IPS DF 4.7 (cell line): ENCODE measurements at regions not wholly inside any gene's neighbourhood (a gene's known extent, or its start where the extent isn't known, plus 50 kb on each side); places are given as distances from the start of the nearest gene placed in this dataset.

Source experiments
- DNase-seq: peaks from one replicate; pipeline ENCODE4 v3.0.0-alpha.2; 2013; ENCODE audit warnings: low spot score; ENCODE audit errors: extremely low read depth

- DNase-seq, result no peak
Observed at GRCh38 chr2:217051416-217051815, 191.6 kb upstream of the TNP1 start.

GRCh38 chr2:217049956-217050355 lies 190.1 kb upstream of the TNP1 start:
- DNase-seq, result no peak

DNA sequence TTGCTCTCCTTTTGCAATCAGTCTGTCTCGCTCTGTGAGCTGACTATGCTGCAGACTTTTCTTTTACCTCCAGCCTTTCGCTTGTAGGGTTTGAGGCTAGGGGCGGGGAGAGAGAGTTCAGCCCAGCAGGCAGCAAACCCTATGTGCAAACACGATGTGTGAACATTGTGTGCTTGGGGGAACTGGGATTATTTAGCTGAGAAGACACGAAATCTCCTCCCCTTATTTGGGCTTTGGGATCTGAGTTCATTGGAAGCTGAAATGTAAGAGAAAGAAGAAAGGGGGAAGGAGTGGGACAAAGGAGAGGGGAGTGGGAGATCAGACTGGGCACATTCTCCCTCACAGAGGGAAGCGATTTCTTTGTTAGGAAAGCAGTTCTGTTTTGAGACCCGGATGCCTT lies 189.6 kb upstream of the TNP1 start:
- no peak for DNase-seq

DNA sequence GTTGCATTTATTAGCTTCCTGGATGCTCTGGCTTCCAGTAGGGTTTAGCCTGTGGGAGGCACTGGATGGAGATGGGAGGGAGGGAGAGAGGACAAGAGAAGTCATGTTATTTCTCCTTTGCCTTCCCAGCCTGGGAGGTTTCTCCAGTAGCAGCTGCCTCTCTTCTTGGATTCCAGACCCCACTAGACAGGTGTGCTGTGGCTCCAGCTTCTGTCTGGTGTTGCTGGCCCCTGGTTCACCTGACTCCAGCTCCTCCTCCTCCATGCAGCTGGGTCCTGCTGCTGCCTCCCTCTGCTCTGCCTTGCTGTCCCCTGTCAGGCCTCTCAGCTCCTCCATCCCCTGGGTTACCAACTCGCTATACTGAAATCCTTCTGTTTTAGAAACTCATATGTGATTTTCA lies 188.9 kb upstream of the TNP1 start:
- no peak for DNase-seq

DNA sequence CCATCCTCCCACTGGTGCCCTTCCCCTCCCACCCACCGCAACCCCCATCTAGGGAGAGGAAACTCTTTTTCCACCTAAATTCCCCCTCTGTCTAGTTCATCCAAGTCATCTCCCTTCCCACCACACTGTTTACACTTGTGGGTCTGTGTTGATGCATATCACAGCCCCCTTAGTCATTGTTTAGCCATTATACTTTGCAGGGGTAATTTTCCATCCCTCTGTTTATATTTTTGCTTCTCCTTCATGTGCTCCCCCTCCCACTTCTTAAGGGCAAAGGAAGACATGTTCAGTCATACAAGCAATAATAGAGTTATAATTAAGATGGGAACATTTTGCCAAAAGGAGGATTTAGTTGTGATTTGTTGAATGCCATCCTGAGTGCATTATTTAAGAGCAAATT lies 187.8 kb upstream of the TNP1 start:
- no peak for DNase-seq

DNA sequence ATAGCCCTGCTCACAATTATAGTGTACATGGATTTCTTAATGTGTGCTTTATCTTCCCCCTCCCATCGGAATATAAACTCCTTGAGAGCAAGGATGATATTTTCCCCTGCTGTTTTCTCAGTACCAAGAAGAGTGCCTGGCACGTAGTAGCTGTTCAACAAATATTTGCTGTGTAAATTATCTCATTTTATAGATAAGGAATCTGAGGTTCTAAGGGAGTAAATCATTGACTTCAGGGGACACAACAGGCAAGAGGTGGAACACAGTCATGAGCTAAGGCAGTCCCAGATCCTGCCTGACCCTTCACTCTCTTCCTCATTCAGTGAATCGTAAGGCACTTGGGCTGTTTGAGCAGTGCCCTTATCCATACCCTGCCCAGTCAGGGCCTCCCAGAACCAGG lies 187.3 kb upstream of the TNP1 start:
- DNase-seq, result no peak

DNA sequence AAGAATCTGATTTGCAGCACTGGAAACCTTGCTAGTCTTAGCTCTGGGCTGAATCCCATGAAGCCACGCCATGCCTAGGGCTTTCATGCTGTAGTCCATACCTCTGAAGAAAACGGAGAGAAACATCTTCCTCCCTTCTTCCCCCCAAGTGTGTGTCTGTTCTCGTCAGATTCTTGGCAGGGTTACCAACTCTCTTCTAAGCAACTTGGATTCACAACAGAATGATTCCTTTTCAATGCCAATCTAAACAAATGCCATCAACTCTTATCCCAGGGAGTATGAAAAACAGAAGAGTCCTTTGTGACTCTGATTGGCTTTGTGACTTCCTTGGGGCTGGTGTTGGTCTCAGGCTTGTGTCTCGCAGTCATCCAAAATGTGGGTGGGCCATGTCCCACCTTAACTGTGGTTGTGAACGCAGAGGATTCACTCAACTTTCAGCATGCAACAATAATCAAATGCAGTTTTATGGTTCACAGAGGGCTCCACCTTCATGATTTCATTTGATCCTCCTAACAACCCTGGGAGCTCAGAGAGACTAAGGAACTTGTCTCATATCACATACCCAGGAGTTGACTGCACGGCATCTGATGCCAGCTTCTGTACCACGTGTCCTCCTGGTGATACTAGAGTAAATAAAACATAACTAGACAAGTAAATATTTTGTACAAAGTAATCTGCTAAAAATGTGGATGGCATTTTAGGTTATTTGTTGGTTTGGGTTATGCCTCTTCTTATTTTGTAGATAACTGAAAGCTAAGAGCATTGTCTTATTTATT lies 186.0 kb upstream of the TNP1 start:
- DNase-seq, result no peak

DNA sequence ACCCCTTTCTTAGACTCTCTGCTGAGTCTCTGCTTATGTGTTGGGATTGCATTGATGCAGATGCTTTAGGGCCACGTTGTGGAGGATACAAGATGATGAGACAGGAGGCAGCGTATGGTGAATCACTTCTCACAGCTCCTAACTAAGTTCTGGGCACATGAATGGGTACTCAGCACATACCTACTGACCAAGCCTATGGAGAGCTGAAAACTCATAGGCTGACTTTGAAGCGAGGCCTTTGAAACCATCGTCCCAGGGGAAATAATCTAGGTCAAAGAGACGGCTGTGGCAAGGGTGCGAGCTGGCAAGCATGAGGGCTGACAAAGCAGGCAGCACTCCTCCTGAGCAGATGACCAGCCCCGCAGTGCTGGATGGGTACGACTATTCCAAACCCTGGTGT lies 180.2 kb upstream of the TNP1 start:
- no peak for DNase-seq

GRCh38 chr2:217038001-217038400 lies 178.1 kb upstream of the TNP1 start:
- no peak for DNase-seq

DNA sequence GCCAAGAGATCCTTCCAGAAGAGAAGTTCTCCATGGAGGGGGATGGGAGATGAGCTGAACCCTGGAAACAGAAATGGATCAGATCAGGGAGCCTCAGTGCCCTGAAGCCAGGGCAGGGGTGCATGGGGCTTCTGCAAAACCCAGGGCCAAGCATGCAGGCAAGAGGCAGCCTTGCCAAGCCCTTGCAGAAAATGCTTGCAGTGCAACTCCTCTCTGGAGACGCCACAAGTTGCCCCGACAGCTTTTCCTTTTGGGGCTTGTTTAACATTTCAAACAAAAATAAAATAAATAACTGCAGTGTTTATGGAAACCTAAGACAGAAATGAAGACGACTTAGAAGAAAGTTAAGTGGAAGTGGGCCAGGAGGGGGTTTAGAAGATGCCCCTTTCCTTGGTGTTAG lies 177.5 kb upstream of the TNP1 start:
- no peak for DNase-seq

DNA sequence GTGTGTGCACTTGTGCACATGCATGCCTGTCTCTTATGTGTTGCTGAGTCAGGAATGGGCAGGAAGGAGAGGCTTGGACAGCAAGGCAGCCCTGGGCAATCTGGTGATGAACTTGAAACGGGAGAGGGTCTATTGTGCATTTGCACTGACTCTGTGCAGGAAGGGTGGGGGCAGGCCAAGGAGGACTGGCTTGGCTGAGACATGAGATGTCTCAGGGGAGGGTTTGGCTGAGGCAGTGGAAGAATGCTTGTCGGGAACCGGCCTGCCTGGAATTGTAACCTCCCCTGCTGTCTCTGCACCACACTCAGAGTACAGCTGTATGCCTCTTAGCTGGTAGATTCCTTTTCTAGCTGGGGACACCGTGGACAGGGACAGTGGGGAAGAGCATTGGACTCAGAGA lies 176.1 kb upstream of the TNP1 start:
- no peak for DNase-seq

DNA sequence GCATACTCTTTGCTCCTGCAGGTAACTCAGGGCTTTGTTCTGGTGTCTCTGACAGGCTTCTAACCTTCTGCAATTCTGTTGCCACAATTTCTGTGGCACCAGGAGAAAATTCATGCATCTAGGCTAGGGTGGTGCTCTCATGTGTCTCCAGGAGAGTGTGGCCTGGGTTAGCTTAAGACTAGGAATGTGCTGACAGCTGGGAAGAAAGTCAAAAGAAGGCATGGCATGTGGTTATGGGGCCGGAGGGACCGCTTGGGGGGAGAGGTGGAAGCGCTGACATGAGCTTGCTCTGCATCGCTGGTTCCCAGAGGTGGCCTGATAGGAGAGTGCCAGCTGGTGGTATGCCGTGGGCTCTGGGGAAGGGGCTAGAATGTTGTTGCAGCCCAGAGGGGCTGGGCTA lies 173.3 kb upstream of the TNP1 start:
- no peak for DNase-seq

- no peak for DNase-seq
Observed at GRCh38 chr2:217031445-217031844, 171.6 kb upstream of the TNP1 start.

DNA sequence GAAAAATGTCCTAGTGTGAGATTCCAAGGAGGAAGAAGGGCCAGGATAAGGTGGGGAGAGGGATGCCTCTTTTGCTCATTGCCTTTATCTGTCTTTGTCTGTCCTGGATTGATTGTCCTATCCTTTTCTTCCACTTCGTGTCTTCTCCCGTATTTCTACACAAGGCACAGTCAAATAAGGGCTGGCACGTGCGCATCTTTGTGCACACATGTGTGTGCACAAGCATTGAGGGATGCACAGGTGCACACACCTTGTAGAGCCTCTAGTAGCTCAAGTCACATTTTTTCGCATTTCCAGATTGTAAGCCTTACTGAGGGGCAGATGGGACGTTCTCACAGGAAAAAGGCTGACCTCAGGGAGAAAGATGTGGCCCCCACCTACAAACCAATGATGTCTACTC lies 170.2 kb upstream of the TNP1 start:
- DNase-seq, result no peak

GRCh38 chr2:217028128-217028527 lies 168.3 kb upstream of the TNP1 start:
- DNase-seq, result no peak

DNA sequence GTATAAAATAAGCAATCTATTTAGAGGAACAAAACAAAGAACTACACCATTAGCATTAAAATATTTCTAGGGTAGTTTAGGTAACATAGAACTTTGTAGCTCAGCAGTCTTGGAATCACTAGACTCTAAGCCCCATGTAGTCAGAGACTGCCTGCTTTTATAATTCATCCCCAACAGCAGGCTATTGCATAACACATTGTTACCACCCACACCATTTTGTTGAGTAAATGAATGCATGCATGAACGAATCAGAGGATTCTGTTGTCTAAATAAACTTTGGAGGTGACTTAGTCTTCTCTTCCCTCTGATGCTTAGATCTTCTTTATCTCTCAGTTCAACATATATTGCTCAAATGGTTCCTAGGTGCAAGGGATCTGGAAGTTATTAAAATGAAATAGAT lies 167.6 kb upstream of the TNP1 start:
- DNase-seq, result no peak

DNA sequence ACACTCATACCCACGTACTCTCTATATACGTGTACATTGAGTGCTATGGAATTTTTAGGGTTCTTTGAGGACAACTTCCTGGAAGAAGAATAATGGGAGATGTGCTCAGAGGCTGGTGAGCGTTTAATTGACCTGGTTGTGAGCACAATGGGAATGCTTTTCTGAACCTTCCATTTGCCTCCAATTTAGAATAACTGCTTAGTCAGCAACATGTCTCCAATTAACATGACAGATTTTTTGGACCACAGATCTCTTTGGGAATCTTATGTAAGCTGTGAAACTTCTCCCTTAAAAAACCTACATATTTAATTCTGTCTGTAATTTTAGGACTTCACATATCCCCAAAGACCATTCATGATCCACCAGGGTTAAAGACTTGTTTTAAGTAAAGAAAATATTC lies 166.7 kb upstream of the TNP1 start:
- no peak for DNase-seq

- DNase-seq, result no peak
Observed at GRCh38 chr2:217026161-217026560, 166.3 kb upstream of the TNP1 start.

DNA sequence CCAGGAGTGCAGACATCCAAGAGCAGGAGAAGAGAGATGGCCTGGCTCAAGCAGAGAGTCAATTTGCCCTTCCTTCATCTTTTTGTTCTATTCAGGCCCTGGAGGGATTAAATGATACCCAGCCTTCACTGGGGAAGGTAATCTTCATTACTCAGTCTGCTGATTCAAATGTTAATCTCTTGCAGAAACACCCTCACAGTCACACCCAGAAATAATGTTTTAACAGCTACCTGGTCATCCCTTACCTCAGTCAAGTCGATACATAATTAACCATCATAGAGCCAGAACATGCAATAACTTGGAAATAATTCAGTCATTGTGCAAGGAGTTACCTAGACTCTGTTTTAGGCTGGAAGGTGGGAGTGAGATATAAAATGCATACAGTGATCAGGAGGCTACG lies 163.7 kb upstream of the TNP1 start:
- DNase-seq, result no peak

- DNase-seq, result no peak
Observed at GRCh38 chr2:217017456-217018252, 157.8 kb upstream of the TNP1 start.

DNA sequence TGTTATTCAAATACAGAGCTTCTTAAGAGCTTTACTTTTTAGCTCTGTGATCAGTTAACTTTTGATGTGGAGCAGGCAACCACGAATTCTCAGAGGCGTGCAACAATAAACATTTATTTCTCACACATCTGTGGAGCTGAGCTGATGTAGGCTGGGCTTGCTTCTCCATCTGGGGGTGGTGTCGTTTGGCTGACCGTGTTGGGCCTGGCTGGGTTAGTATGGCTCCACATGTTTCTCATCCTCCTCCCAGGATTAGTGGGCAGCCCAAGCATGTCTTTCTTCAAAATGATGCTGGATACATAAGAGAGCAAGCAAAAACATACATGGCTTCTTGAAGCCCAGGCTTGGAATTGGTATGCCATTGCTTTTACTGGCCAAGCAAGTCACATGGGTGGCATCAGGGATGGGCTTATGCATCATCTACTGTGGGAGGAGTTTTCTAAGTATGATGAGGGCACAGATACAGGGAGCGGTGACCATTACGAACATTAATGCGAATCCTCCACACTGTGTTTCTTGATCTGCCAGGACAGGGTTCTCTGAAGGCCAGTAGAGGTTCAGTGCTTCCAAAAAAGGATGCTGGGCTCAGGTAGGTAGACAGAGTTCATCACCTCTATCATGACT lies 157.0 kb upstream of the TNP1 start:
- DNase-seq, result no peak

DNA sequence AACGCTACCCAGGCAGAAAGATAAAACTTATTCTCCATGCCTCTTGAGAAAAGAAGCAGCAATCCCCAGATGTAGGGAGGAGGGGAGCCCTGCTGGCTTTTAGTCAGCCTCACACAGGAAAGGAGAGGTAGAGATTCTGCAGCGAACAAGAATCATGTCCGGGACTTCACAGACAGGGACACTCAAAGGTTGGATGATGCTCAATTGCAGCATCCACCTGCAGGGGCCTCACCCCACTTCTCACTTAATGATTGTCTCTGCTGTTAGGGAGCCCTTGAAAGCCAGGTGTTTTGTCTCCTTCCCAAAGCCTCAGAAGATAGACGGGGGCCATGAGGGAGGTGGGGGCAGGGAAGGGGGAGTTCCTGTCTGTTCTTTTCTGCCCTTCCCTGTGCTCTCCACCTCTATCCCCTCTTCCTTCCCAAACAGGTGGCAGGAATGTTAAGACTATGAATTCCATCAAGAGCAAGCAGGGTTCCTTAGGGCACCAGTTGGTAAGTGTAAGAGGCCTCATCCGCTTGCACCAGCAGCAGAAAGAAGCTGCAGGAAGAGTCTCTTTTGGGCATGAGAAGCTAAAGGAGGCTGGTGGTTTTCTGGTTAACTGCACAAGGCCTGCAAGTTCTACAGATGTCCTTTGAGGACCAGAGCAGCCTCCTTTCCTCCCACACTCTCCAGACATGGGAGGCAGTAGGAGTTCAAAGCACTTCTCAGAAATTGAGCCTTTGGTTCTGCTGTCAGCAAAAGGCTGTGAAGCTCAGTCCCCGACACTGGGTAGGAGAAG lies 154.7 kb upstream of the TNP1 start:
- no peak for DNase-seq
